Esophagus squamous epithelium (tissue), 4 donors: ENCODE measurements at regions not wholly inside any gene's neighbourhood (a gene's known extent, or its start where the extent isn't known, plus 50 kb on each side); places are given as distances from the start of the nearest gene placed in this dataset.

Experiments
- POLR2A ChIP-seq, 4 donors: fragments of 450-650 bp; IDR thresholded peaks; one replicate each; pipeline ENCODE4 v1.6.1; 2017; ENCODE audit warnings: antibody characterized with exemption in 4 of 4, mild to moderate bottlenecking in 4 of 4, moderate library complexity in 3 of 4
- TF ChIP-seq, protein P1 (sequence below), 6 experiments: fragments of 450-650 bp in 4 of 6; fragments of 200-600 bp in 2 of 6; sonication (generic) in 2 of 6; IDR thresholded peaks; one replicate each; pipeline ENCODE4 v1.5.1; 2016 to 2019; ENCODE audit warnings: antibody characterized with exemption in 6 of 6, mild to moderate bottlenecking in 4 of 6, moderate library complexity in 4 of 6

DNA sequence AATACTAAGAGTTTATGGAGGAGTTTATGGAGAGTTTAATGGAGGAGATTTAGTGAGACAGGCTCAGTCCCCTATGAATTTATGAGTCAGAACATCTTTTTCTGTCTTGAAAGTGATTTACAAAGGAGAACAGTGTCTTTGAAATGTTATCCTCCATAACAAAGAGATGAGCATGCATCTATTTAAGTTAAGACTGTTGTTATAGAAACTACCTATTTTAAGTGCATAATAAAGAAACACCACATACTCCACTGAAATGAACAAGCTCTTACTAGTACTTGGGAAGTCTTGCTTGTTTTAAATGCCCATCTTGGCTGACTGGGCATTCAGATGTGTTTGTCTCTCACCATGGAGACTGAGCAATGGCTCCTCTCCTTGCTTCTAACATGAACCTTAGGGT, 118.7 kb upstream of the ACP3 start:
- TF ChIP-seq, protein P1, sequence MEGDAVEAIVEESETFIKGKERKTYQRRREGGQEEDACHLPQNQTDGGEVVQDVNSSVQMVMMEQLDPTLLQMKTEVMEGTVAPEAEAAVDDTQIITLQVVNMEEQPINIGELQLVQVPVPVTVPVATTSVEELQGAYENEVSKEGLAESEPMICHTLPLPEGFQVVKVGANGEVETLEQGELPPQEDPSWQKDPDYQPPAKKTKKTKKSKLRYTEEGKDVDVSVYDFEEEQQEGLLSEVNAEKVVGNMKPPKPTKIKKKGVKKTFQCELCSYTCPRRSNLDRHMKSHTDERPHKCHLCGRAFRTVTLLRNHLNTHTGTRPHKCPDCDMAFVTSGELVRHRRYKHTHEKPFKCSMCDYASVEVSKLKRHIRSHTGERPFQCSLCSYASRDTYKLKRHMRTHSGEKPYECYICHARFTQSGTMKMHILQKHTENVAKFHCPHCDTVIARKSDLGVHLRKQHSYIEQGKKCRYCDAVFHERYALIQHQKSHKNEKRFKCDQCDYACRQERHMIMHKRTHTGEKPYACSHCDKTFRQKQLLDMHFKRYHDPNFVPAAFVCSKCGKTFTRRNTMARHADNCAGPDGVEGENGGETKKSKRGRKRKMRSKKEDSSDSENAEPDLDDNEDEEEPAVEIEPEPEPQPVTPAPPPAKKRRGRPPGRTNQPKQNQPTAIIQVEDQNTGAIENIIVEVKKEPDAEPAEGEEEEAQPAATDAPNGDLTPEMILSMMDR (IDR thresholded peaks at IDR 0.05) = no peak
- no peak for TF ChIP-seq POLR2A (IDR thresholded peaks at IDR 0.05)
